Inflammatory macrophage (primary cell): ENCODE measurements at regions not wholly inside any gene's neighbourhood (a gene's known extent, or its start where the extent isn't known, plus 50 kb on each side); places are given as distances from the start of the nearest gene placed in this dataset.
A peak's percentile ranks its signal among the peaks of the same experiment; 100 is the strongest.

Source experiments
- DNase-seq, 2 donors: peaks; one replicate each; pipeline ENCODE4 v3.0.0-alpha.2; 2020 to 2022

DNA sequence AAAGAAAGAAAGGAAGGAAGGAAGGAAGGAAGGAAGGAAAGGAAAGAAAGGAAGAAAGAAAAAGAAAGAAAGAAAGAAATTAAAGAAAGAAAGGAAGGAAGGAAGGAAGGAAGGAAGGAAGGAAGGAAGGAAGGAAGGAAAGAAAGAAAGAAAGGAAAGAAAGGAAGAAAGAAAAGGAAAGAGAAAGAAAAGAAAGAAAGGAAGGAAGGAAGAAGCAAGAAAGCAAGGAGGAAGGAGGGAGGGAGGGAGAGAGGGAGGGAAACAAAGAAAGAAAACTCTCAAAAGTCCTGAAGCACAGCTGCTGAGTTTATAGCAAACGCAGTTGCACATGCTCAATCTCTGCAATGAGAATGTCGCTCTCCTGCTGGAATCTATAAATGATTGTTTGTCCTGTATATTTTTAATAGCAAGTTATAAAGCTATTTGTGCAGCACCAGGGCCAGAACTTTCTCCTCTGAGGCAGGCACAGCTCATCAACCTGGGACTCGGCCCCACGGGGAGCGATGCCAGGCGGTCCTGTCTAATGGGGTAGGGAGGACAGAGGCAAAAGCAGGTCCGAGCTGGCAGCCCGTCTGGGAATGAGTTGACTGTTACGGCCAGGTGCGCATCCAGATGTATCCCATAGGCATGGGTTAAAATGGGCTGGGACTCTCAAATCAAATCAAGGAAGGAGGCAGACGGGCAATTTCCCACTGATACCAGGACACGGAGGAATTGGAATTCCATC lies 118.0 kb upstream of the PFKP start:
- DNase-seq = no peak

DNA sequence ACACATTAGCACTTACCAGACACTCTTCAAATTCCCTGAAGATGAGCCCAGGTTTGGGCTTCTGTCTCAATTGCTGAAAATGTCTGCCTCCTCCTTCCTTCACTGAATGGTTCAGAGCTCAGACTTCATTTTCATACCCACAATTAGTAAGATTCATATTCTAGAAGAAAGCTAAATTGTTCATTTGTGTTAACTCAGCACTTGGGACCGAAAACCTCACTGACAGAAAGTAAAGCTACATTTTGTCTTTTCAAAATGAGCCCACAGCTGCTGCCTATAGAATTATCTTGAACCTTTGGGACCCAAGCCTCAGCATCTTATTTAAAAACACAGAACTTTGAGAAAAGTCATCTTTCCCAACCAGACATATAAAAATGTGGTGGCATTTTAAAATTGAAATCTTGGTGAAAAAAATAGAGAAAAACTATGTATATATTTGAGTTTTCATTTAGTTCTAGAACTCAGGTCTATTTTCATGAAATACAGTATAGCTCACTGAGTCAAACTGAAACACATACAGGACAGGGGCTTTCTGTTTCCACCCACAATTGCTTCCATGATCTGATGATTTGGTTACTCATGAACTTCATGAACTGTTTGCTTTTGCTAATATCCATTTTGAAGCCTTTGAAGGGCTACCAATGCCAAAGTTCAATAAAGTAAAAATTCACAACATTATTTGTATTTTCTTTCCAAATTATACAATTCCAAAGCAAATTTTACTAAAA lies 119.1 kb upstream of the PFKP start:
- DNase-seq = no peak

DNA sequence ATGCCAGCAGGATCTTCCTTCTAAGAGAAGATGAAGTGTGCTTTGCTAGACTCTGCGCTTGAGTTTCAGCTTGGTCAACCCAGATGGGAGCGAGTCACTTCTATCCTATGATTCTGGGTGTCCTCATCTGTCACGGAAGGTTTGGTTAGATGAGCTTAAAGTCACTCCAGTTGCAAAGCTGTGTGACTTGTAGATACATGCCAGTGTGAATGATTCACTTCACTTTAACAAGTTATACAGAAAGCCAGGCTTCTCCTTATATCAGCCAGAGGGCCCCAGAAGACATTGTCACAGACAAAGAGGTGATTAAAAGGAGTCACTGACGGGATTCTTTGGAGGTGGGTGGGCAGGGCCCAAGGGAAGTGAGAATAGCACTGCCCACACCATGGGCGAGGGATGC lies 122.6 kb upstream of the PFKP start:
- no peak for DNase-seq

DNA sequence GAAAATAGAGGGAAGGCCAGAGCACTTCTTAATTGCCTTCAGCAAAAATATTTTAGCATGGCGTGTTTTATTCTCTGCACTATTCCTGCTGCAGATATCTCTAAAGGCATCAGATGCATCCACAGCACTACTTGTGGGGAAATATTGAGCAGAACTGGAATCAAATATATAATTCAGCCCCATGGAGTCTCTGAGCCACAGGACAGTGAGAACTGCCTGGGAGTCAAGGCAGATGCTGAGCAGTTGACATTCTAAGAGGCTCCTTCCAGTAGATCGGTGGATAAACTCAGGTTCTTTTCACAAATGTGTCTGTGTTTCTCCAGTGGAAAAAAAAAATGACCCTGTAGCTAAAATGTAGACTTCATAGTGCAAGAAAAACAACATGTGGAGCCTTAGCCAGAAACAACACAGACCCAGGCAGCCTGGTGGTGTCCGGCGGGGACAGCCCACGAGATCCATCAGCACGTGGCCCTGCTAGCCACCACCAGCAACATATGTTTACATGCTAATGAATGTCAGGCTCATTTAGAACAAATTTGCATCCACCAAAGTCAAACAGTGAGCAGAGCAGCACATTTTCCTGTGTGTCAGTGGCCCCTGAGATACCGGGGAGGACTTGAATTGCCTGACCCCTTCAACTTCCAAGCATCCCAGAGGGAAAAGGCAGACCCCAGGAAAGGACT lies 123.3 kb upstream of the PFKP start:
- DNase-seq = no peak

DNA sequence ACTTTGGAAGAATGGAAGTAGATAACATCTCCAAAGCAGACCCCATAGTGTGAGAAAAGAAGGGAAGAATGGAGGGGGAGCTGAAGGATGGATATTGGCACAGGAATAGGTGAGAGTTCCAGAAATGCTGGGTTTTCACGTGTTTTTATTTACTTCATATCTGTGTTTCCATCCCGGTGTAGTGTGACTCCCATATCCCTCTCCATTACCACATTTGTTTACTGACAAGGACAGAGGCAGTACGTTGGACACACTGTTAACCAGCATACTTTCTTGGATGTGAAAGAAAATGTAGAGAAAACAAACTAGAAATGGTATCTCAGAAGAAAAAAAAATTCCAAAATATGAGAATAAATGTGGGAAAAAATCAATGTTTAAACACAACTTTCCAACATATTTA lies 124.4 kb upstream of the PFKP start:
- DNase-seq = no peak

DNA sequence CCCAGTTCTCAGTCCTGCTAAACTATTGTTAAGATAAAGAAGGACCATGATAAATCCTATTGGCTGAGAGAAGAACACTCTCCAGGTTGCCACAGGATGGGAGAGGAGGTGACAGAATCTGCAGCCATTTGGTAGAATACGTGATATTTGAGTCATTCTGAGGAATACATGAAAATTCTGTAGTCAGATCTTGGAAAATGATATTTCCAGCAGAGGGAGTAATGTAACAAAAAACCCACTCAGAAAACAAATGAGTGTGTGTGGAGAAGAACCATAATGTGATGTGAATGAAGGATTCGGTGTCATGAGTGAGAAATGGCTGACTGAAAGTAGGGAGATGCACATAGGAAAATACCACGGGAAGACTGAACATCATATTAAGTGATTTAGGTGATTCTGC lies 128.5 kb upstream of the PFKP start:
- DNase-seq = no peak

DNA sequence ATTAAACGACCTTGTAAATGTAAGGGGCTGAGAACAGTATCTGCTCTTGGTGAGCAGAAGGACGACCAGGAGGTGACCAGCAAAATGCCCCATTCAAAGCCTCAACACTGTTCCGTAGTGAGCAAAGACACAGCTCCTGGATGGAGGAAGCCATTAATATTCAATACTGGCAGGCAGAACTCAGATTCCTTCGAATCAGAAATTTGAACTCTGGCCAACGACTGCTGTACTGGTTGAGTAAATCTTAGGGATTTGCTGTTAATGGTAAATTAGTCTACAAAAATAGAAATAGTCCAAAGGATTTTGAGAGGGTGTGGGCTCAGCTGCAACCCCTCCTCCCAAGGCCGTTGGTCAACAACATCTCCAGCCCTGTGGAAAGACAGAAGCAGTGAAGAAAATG lies 130.5 kb upstream of the PFKP start:
- DNase-seq = no peak

DNA sequence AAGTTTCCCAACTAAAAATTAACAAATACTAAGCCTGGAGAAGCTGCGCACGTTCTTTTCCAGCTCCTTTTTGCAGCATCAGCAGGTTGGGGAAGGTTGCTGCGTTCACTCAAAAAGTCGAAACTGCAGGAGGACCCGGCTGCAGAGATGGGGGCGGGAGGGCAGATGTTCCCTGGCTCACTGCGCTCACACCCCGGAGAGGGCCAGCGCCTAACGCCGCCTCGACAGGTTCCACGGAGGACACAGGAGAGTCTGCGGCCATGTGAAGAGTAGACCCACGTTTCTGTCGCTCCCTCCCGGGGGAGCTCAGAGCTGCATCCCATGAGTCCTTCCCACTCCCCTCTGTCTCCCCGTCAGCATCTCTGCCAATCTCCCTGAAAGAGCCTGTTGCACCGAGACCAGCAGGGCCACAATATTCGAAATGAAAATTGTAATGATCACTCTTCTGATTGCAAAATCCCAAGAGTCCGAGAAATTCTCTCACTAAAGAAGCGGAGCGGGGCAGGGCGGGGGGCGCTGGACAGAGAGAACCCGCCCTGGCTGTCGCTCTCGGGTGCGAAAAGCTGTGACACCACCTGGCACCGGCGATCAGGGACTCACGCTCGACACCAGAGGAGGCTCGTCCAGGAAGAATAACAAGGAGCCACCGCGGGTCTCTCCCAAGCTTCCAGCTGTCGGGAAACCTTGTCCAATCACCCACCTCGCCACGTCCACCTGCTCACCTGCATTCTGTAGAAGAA lies 131.5 kb upstream of the PFKP start:
- DNase-seq = no peak

DNA sequence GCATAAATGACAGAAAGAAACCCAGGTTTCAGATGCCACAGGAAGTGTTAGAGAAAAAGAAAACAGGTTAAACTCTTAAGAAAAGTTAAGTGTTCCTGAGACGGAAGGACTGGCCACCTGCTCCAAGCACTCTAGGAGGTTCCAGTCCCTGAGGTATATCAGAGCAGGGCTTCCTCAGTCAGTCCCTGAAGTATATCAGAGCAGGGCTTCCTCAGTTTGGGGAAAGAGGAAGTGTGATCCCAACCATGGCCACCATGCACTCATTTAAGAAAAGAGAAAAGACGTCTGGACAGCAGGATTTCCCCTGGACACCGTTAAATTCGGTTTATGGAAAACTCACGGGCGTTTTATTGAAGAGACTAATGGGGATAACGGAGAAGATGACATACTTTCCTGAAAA lies 133.4 kb upstream of the PFKP start:
- DNase-seq = peak; percentile 31 to 48

DNA sequence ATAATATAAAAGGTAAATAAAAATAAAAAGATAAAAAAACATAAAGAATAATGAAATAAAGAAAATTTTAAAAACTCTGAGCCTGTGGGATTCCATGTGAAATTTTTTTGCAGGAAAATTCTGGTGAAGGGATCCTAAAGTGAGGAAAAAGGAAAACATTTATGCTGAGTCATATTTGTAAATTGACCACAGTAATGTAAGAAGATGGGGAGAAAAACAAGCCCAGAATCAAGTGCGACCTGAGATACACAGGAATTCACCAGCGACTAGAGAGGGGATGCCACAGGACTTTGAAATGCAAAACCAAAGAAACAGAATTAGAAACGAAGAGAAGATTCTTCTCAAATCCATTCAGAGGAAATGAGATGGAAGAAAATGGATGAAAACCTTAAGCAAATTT lies 133.8 kb upstream of the PFKP start:
- DNase-seq = no peak

DNA sequence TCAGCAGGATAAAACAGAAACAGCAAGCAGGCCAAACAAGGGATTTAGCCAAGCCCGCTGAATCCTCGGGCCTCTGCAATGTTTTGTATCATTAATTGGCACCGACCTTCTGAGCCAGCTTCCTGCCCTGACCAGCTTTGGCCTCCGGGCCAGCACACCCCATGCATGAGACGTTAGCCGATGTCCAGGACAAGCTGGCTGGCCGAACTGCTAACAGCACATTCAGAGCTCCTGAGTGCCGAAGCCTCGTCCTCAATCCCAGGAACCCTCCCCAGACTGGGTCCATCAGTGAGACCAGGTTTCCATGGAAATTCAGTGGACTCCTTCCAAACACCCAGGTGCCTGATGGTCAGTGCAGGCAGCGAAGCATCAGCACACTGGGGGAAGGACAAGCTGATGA lies 134.3 kb upstream of the PFKP start:
- no peak for DNase-seq

DNA sequence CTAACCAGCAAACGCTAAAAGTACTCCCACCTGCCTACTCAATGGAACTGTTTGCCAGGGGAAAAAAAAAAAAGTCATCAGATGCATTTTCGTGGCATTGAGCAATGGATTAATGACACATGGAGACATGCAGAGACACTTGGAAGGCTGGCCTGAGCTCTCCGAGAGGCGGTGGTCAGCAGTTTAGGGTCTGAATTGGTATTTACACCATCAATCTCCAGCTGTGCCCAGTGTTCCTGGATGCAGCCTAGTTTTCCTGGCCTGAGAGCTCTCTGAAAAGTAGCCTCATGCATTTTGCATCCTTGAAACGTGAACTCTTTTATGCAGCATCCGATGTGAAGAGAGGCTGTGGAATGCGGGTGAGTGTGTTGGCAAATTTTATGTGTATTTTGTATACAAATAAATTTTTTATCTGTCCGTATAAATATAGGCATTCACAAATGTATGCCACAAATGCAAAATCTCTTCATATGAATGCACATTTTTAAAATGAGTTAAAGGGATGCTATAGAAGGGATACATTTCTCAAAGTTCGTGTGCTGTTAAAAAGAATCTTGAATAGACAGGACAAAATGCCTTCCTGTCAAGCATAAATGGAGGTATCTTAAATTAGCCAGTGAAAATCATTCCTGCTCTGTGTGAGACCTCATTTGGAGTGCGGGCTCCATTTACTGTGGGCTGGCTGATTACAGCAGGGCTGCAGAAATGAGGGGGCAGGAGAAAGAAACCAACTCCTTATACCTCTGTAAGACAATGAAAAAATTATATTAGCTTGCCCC lies 137.7 kb upstream of the PFKP start:
- DNase-seq = no peak

DNA sequence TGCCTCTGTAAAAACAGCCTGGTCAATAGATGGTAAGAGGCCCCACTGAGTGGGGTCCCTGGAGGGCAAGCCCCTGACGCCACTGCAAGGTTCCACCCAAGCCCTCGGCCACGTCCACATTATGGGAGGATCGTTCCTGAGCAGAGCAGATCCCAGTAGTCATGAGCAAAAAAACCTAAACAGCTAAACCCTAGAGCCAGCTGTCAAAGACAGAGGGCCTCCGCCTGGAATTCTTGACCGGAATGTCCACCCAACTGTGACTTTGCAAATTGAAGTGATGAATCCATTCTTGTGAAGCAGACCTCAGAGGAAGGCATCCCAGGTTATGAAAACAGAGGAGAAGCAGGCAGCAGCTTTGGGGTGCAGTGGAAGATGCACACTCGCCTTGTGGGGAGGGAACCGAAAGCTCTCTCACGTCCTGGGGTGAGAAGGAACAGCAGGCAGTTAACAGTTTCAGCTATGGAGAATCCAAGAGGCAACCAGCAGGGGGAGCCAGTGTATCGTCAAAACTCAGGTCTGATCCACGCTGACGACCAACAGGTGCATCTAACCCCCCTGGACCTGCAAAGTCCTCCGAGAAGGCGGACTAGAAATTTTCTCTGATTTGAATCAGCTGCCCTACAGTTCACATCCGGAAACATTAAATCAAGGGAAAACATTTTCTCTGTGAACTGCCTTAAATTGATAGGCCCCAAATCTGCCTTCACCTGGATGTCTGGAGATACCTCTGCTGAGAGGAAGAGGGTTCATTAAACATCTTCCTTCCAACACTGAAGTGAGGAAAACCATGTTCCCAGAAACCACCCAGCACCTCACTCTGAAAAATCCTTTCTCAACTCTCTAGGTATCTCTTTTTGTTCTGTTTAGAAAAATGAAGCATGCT lies 139.1 kb upstream of the PFKP start:
- DNase-seq = peak; percentile 74 to 80

DNA sequence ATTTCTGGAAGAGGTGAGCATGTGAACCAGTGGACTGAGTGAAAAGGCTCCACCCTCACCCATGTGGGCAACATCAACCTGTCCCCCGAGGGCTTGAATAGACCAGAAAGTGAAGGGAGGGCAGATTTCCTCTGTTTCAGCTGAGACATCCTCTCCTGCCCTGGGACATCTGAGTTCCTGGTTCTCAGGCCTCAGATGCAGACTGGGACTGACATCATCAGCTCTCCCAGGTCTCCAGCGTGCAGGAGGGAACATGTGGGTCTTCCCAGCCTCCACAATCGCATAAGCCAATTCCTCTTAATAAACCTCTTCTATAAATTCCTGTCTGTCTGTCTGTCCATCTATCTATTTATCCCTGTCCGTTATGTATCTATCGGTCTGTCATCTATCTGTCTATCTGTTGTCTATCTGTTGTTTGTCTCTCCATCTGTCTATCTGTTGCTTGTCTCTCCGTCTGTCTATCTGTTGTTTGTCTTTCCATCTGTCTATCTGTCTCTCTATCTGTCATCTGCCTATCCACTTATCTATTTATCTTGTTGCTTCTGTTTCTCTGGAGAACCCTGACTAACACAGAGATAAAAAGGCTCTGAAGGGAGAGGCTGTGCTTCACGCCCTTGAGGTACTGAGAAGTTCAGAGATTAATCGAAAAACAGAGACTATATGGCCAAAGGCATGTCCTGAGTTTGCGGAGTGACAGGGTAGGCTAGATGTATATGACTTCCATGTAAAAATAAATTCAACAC lies 140.3 kb upstream of the PFKP start:
- no peak for DNase-seq

DNA sequence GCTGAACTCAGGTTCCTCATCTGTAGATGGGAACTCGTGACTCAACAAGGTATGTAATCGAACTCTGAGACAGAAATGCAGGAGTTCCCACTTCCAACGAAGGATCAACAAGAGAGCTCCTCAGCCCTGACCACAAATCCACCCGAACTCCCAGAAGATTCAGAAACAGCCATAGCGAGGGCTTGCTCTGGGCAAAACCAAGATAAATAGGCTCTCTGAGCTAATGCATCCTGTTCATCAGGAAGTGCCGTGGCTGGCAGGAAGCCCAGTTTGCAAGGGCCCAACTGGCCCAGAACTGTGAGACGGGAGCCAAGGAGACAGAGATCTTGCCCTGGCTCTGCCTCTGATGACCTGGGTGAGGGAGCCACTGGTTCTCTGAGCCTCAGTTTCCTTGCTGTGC lies 141.7 kb upstream of the PFKP start:
- peak; percentile 9 to 35 for DNase-seq

DNA sequence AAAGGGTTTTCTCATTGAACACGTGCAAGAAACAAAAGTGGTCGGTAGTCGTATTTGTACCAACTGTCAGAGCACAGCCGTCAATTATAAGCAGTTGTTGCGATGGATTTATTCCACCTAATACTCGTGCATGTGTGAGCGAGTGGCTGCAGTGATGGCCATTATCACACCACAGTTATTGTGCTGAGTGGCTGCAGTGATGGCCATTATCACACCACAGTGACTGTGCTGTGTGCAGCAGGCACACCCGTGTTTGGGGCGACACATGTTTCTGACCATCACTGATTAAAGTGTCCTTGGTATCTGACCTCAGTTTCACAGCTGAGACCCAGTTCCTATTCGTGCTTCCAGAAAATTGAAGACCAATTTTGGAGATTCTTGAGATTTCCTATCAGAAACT lies 142.9 kb upstream of the PFKP start:
- DNase-seq = no peak

DNA sequence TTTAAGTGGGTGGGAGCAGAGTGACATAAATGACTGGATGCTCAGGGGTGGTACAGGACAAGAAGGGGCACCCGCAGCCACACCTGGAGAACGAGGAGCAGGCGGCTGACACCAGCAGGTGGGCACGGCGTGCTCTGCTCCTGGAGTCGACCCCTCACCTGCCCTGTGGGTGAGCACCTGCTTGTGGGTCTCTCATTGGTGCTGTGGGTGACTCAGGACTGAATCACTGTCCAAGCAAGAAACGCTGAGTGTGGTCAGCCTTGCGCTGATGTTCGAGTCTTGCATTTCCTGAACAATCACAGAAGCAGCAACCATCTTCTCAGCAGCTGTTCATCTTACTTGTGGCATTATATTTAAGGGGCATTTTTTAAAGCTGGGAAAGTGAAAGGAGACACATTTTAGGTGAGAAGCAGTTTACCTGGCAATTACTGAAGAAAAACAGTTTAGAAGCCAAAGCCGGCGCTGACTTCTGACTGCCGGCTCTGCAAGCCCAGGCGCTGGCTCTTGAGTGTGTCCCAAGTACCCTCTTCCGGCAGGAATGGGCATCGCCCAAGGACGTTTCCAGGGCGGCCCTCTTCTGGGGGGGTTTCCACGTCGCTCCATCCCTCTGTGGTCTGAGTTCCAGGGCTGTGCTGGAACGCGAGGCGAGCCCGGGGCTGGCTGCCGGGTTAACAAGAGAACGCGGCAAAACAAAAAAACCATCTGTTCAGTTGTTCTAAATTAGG lies 145.2 kb upstream of the PFKP start:
- DNase-seq = no peak

DNA sequence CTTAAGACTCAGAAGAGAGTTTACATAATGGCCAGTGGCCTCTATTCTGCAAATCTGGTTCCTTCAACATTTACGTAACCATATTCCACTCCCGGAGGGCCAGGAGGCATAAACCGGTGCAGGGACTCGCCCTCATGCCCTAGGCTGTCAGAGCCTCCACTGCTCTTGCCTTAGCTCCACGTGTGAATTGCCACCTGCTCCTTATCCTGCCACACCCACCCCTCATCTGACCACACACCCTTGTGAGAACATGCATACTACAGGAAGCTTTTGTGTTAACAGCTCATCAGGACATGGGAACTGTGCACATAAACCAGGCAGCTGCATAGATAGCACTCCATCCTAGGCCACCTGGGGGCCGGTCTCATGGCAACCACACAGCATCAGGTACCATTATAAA lies 146.7 kb upstream of the PFKP start:
- DNase-seq = no peak

DNA sequence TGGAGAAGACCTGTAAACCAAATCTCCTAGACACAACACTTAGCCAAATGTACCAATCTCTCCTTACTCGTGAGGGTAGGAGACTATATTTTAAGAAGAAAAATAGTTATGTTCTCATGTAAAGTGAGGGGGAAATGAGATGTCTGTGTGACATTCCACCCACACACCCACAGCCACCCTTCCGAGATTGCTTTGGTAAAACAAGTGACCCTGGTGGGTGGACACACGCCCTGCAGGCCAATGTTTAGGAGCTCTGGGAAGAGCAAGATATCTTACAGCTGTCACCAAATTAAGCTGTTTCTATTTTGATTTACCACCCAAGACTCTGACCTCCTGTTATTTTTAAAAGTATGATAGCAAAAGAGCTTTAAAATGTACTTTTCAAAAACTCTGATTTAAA lies 147.2 kb upstream of the PFKP start:
- DNase-seq = peak; percentile 42 to 74

DNA sequence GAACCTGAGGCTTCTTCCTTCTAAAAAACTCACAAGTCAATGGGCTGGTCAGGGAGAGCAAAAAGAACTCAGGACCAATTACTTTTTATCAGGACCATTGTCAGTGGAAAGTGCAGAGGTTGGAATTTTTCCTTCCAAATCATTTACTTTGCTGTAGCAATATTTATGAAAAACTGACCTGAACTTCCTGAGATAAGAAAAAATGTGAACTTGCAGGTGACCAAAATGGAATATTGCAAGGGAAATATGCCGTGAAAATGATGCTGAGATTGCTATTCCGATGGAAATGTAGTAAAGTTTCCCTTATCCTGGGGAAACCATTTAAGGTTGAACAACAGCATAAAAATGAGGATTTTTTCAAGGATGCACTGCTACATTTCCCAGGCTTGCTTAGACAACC lies 148.3 kb upstream of the PFKP start:
- DNase-seq = no peak
